WTC11 (cell line): ENCODE measurements at regions not wholly inside any gene's neighbourhood (a gene's known extent, or its start where the extent isn't known, plus 50 kb on each side); places are given as distances from the start of the nearest gene placed in this dataset.

Experiments used
- ARID4B ChIP-seq: sonication (generic); formaldehyde crosslinking; IDR thresholded peaks from 2 replicates; pipeline ENCODE4 v1.8.0; 2023; ENCODE audit warnings: missing genetic modification reagents, mild to moderate bottlenecking, borderline replicate concordance
- CTCF ChIP-seq: fragments of 200-600 bp; IDR thresholded peaks from 2 replicates; pipeline ENCODE4 v1.8.0; 2022; ENCODE audit warnings: antibody characterized with exemption
- E2F5 ChIP-seq: sonication (generic); formaldehyde crosslinking; IDR thresholded peaks from 2 replicates; pipeline ENCODE4 v1.8.1; 2022; ENCODE audit warnings: mild to moderate bottlenecking, moderate library complexity, missing genetic modification reagents
- MLX ChIP-seq: sonication (generic); formaldehyde crosslinking; IDR thresholded peaks from 2 replicates; pipeline ENCODE4 v1.8.1; 2023; ENCODE audit warnings: mild to moderate bottlenecking, missing genetic modification reagents, moderate library complexity
- NR3C1 ChIP-seq: sonication (generic); formaldehyde crosslinking; conservative IDR thresholded peaks from 2 replicates; pipeline ENCODE4 v1.8.1; 2023; ENCODE audit warnings: low read depth, mild to moderate bottlenecking, missing genetic modification reagents
- PREB ChIP-seq: sonication (generic); formaldehyde crosslinking; IDR thresholded peaks from 2 replicates; pipeline ENCODE4 v1.8.1; 2022; ENCODE audit warnings: mild to moderate bottlenecking, missing genetic modification reagents, moderate library complexity, borderline replicate concordance
- SMAD4 ChIP-seq: sonication (generic); formaldehyde crosslinking; IDR thresholded peaks from 2 replicates; pipeline ENCODE4 v1.8.0; 2022; ENCODE audit warnings: mild to moderate bottlenecking, missing genetic modification reagents
- SP1 ChIP-seq: sonication (generic); formaldehyde crosslinking; conservative IDR thresholded peaks from 2 replicates; pipeline ENCODE4 v1.8.1; 2022; ENCODE audit warnings: missing genetic modification reagents
- ZNF121 ChIP-seq: sonication (generic); formaldehyde crosslinking; IDR thresholded peaks from 2 replicates; pipeline ENCODE4 v1.8.0; 2023; ENCODE audit warnings: missing genetic modification reagents
- ZNF263 ChIP-seq: sonication (generic); formaldehyde crosslinking; IDR thresholded peaks from 2 replicates; pipeline ENCODE4 v1.8.1; 2022; ENCODE audit warnings: low read depth, mild to moderate bottlenecking, moderate library complexity, missing genetic modification reagents

GRCh38 chr6:48893048-48893447 is 570.0 kb downstream of the MMUT start:
- no peak for TF ChIP-seq ZNF121 (CRISPR knock-in tag)
- no peak for TF ChIP-seq SMAD4 (CRISPR knock-in tag)
- TF ChIP-seq CTCF: no peak
- TF ChIP-seq PREB: no peak
- TF ChIP-seq ARID4B (CRISPR knock-in tag): no peak
- no peak for TF ChIP-seq SP1 (CRISPR knock-in tag)
- no peak for TF ChIP-seq ZNF263 (CRISPR knock-in tag)
- no peak for TF ChIP-seq NR3C1 (CRISPR knock-in tag)
- no peak for TF ChIP-seq E2F5
- no peak for TF ChIP-seq MLX (CRISPR knock-in tag)
